Left lung (tissue), 4 donors: ENCODE measurements at regions not wholly inside any gene's neighbourhood (a gene's known extent, or its start where the extent isn't known, plus 50 kb on each side); places are given as distances from the start of the nearest gene placed in this dataset.

Experiments
- ATAC-seq: fragments of 200-7000 bp; cut with Tn5 transposase; one replicate; pipeline ENCODE4 v1.9.1; 2020; ENCODE audit warnings: moderate library complexity
- DNase-seq, 4 donors: peaks; one replicate each; pipeline ENCODE4 v3.0.0-alpha.2; 2013 to 2020
- H3K27ac ChIP-seq, 2 donors: fragments of 200-600 bp; sonication (generic) in 1 of 2; one replicate each; pipeline versions ENCODE4 v1.5.0 to v1.8.0; 2020 to 2021
- H3K27me3 ChIP-seq, 2 donors: fragments of 200-600 bp; sonication (generic) in 1 of 2; one replicate each; pipeline versions ENCODE4 v1.5.0 to v1.8.0; 2020 to 2021
- H3K36me3 ChIP-seq, 2 donors: fragments of 200-600 bp; sonication (generic) in 1 of 2; one replicate each; pipeline versions ENCODE4 v1.5.0 to v1.8.0; 2020 to 2021
- H3K4me1 ChIP-seq, 2 donors: fragments of 200-600 bp; one replicate each; pipeline ENCODE4 v1.8.0; 2021
- H3K4me3 ChIP-seq, 2 donors: fragments of 200-600 bp; sonication (generic) in 1 of 2; one replicate each; pipeline versions ENCODE4 v1.5.0 to v1.8.0; 2020 to 2021; ENCODE audit warnings: mild to moderate bottlenecking in 1 of 2
- H3K9me3 ChIP-seq, 2 donors: fragments of 200-600 bp; sonication (generic) in 1 of 2; one replicate each; pipeline versions ENCODE4 v1.5.0 to v1.8.0; 2020 to 2021
- intact Hi-C, 2 donors: fragments of 100-400 bp; cut with DNase I; formaldehyde crosslinking; loops; one replicate each; pipeline versions ENCODE4 v1.11.2 to v1.14.2; 2022
- TF ChIP-seq, protein P1 (sequence below), 2 donors: fragments of 200-600 bp; sonication (generic) in 1 of 2; IDR thresholded peaks; one replicate each; pipeline versions ENCODE4 v1.5.0 to v1.8.0; 2021; ENCODE audit warnings: antibody characterized with exemption in 2 of 2
- donor health status: DM: no; HTN: yes; CAD: no.
- donor health status: DM: no; HTN: no; CAD: no.

DNA sequence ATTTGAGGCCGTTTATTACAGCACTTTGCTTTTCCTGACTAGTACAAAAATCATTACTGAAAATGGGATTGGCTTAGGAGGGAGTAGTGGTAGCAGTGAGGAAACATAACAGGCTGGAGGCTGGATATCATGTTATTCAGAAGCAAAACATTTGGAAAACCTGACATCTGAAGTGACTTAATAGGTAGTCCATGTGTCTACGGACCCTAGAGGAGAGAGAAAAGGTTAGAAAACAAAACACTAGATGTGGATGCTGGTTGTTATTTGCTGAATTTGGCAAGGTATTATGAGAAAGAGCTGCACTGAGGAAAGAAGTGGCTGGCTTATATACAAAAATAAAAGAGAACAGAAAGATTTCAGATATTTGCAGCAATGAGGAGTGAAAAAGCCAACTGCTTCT is 139.9 kb downstream of the MEX3B start:
- no peak for DNase-seq
- intact Hi-C loops: no loop called here

DNA sequence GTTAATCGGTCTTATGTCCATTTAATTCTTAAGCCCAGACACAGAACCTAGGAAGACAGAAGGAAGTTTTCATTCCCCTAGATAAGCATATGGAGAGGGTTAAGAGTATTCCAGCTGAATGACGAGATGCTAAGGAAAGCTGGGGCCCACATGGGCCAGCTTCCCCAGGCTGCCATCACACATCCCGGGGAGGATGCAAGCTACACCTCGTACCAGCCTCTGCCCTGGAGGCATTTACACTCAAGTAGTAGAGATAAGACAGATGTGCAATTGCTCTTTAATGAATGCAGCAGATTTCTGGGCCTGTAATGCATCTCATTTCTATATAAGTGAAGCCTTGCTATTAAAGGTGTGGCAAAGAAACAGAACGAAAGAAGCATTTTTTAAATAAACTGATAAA is 144.5 kb downstream of the MEX3B start:
- Histone ChIP-seq H3K9me3 (no peaks in the 10 kb centered on the region), H3K27me3 (peaks cover 0 to 4% of the 10 kb centered on the region in 2 donors), H3K36me3 (no peaks in the 10 kb centered on the region), H3K4me3 (no peak overlapping the region), H3K4me1 (no peaks in the 10 kb centered on the region), H3K27ac (no peak overlapping the region)
- DNase-seq (no peak), ATAC-seq (no peak)
- TF ChIP-seq, protein P1, sequence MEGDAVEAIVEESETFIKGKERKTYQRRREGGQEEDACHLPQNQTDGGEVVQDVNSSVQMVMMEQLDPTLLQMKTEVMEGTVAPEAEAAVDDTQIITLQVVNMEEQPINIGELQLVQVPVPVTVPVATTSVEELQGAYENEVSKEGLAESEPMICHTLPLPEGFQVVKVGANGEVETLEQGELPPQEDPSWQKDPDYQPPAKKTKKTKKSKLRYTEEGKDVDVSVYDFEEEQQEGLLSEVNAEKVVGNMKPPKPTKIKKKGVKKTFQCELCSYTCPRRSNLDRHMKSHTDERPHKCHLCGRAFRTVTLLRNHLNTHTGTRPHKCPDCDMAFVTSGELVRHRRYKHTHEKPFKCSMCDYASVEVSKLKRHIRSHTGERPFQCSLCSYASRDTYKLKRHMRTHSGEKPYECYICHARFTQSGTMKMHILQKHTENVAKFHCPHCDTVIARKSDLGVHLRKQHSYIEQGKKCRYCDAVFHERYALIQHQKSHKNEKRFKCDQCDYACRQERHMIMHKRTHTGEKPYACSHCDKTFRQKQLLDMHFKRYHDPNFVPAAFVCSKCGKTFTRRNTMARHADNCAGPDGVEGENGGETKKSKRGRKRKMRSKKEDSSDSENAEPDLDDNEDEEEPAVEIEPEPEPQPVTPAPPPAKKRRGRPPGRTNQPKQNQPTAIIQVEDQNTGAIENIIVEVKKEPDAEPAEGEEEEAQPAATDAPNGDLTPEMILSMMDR (IDR thresholded peaks at IDR 0.05): no peak
- intact Hi-C loops: no loop called here

More for the DNA sequence above, 139.9 kb downstream of the MEX3B start:
- H3K9me3 ChIP-seq: no peaks in the 10 kb centered on the region
- no peaks in the 10 kb centered on the region for H3K4me1 ChIP-seq
- ATAC-seq: no peak
- no peak overlapping the region for H3K27ac ChIP-seq
- H3K4me3 ChIP-seq: no peak overlapping the region
- H3K36me3 ChIP-seq: no peaks in the 10 kb centered on the region
- TF ChIP-seq, protein P1 (IDR thresholded peaks at IDR 0.05): no peak
- H3K27me3 ChIP-seq: peaks cover 0 to 4% of the 10 kb centered on the region in 2 donors

DNA sequence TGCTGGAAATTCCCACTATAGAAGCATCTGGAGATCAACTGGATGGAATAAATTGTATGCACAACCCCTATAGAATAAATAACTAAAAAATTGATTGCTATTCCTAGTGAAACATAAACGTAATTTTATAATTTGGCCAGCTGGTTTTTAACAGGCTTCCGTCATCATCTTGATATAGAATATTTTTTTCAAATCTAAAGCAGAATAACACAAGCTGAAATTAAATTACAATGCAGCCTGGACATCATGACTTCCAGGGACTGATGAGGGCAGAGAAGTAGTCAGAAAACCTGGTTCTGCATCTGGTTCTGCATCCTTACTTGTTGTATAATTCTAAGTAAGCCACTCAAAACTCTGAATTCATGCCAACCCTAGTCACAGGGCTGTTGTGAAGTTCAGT is 146.1 kb downstream of the MEX3B start:
- Histone ChIP-seq H3K4me1 (no peaks in the 10 kb centered on the region), H3K27me3 (peaks cover 0 to 4% of the 10 kb centered on the region in 2 donors), H3K9me3 (no peaks in the 10 kb centered on the region), H3K36me3 (no peaks in the 10 kb centered on the region), H3K27ac (no peak overlapping the region), H3K4me3 (no peak overlapping the region)
- TF ChIP-seq, protein P1 (IDR thresholded peaks at IDR 0.05): no peak
- intact Hi-C loops: no loop called here
- DNase-seq: no peak
- ATAC-seq: no peak

DNA sequence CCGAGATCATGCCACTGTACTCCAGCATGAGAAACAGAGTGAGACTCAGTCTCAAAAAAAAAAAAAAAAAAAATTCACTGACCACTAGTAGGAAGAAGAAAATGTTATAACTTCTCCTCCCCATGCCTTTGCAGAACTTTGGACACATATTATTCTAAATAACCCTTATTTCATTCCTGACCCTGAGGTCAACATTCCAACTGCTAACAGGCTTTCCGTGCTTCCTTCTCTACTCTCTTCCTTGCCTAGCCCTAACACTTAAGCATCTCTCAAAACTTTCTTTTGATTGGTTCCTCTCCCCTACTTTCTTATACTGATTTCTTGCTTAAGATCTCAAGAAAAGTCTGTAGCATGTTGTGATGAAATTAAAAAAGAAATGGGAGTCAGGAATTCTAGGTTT is 146.8 kb downstream of the MEX3B start:
- TF ChIP-seq, protein P1 (IDR thresholded peaks at IDR 0.05): no peak
- ATAC-seq (no peak), DNase-seq (no peak)
- intact Hi-C loops: no loop called here
- Histone ChIP-seq H3K4me3 (no peak overlapping the region), H3K9me3 (no peaks in the 10 kb centered on the region), H3K4me1 (no peaks in the 10 kb centered on the region), H3K27me3 (peaks cover 0 to 4% of the 10 kb centered on the region in 2 donors), H3K27ac (no peak overlapping the region), H3K36me3 (no peaks in the 10 kb centered on the region)

DNA sequence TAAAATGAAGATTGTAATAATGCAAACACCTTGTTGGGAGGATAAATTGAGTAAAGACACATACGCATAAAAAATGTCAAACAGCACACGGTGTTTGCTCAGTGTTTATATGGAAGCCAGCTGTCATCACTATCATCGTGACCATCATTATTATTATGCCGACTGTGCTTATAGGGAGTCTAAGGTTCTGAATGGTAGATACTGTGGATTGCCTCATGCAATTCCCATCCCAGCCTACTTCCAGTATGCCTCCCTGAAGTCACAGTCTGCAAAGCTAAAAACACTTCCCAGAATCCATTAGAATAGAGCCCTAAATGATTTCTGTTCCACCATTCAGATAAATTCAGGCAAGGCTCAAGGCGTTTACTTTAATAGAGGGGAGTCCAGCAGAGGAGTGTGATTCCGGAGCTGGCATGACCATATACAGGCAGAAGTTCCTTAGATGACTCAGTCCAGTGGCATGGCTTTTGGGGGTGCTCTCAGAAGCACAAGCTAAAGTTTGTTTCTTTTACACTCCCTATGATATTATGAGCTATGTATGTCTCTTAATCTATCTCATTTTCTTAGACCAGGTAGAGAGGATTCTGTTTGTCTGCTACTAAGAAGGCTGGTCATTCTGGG is 148.7 kb downstream of the MEX3B start:
- ATAC-seq (peak; percentile 41), DNase-seq (no peak)
- intact Hi-C loops: no loop called here
- TF ChIP-seq, protein P1 (IDR thresholded peaks at IDR 0.05): no peak
- no peaks in the 10 kb centered on the region for H3K27me3 ChIP-seq
- H3K27ac ChIP-seq: no peak overlapping the region
- no peaks in the 10 kb centered on the region for H3K36me3 ChIP-seq
- H3K4me3 ChIP-seq: no peak overlapping the region
- H3K9me3 ChIP-seq: no peaks in the 10 kb centered on the region
- no peaks in the 10 kb centered on the region for H3K4me1 ChIP-seq
